ENCODE measurements at regions not wholly inside any gene's neighbourhood (a gene's known extent, or its start where the extent isn't known, plus 50 kb on each side); places are given as distances from the start of the nearest gene placed in this dataset.

- no peak for TF ChIP-seq POLR2A (IDR thresholded peaks at IDR 0.05; ENCODE audit: low read depth)
- TF ChIP-seq POLR2AphosphoS5 (IDR thresholded peaks at IDR 0.05) = no peak
Measured at GRCh38 chr4:104740161-104740560, 245.5 kb upstream of the CXXC4 start.

Data from esophagus muscularis mucosa (tissue), 2 donors.